ENCODE measurements at regions not wholly inside any gene's neighbourhood (a gene's known extent, or its start where the extent isn't known, plus 50 kb on each side); places are given as distances from the start of the nearest gene placed in this dataset.
"Not testable (repeated sequence)": the region's sequence is repeated elsewhere in the genome, so short reads cannot be mapped to it uniquely, and the experiment has no call there.

GRCh38 chr5:91446880-91447279, 63.8 kb upstream of the ARRDC3 start:
- DNase-seq = not testable (repeated sequence)

GRCh38 chr5:91443761-91444467, 60.8 kb upstream of the ARRDC3 start:
- no peak for DNase-seq

GRCh38 chr5:91443023-91443422, 59.9 kb upstream of the ARRDC3 start:
- no peak for DNase-seq

GRCh38 chr5:91441082-91441481, 58.0 kb upstream of the ARRDC3 start:
- DNase-seq = no peak

- DNase-seq = no peak
Observed at GRCh38 chr5:91438871-91439270, 55.8 kb upstream of the ARRDC3 start.

GRCh38 chr5:91436241-91436640, 53.1 kb upstream of the ARRDC3 start:
- DNase-seq = no peak

- no peak for DNase-seq
Observed at GRCh38 chr5:91434348-91434747, 51.2 kb upstream of the ARRDC3 start.

- DNase-seq = no peak
Observed at GRCh38 chr5:91433861-91434260, 50.7 kb upstream of the ARRDC3 start.
